ENCODE measurements at regions not wholly inside any gene's neighbourhood (a gene's known extent, or its start where the extent isn't known, plus 50 kb on each side); places are given as distances from the start of the nearest gene placed in this dataset.

DNA sequence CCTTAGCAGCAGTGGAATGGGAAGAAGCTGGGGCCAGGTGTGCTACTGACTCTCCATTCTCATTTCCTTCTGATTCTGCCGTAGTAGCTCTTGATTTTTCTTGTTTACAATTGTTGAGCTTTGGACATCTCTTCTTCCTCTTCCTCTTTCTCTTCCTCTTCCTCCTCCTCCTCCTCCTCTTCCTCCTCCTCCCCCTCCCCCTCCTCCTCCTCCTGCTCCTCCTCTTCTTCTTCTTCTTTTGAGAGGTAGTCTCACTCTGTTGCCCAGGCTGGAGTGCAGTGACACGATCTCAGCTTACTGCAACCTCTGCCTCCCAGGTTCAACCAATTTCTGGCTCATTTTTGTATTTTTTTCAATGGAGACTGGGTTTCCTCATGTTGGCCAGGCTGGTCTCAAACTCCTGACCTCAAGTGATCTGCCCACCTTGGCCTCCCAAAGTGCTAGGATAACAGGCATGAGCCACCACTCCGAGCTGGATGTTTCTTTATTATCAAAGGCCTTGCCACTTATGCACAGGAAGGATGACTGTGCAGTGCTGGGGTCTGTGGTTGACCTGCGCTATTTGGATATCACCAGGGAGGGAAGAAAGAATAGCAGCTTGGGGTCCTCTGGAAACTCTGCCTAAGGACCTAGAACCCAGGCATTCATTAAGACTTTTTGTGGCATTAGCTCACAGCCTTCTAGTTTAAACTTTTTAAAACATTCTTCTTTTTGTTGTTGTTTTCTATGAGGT is 127.8 kb upstream of the KCNJ16 start (continued):
- TF ChIP-seq ZNF551 (CRISPR knock-in tag; IDR thresholded peaks at IDR 0.05) (no peak), MIER1 (IDR thresholded peaks at IDR 0.05; ENCODE audit: low read depth) (no peak), SP2 (IDR thresholded peaks at IDR 0.05; ENCODE audit: extremely low read depth, low read depth, low read length, poor library complexity, severe bottlenecking) (no peak), SRF (CRISPR knock-in tag; IDR thresholded peaks at IDR 0.05) (no peak), POLR2G (IDR thresholded peaks at IDR 0.05; ENCODE audit: low read depth, low read length) (no peak), ZNF436 (CRISPR knock-in tag; IDR thresholded peaks at IDR 0.05) (no peak), C11orf30 (IDR thresholded peaks at IDR 0.05; ENCODE audit: low read depth) (peak; percentile 39), ZNF263 (CRISPR knock-in tag; IDR thresholded peaks at IDR 0.05; ENCODE audit: borderline replicate concordance) (peak; percentile 71), CREM (IDR thresholded peaks at IDR 0.05; ENCODE audit: low read depth) (no peak), DMBX1 (CRISPR knock-in tag; IDR thresholded peaks at IDR 0.05; ENCODE audit: borderline replicate concordance) (peak; percentile 78), ZNF133 (CRISPR knock-in tag; IDR thresholded peaks at IDR 0.05) (no peak), NR2C2 (CRISPR knock-in tag; IDR thresholded peaks at IDR 0.05) (no peak), NR2C2 (tag; IDR thresholded peaks at IDR 0.05) (no peak), MAFK (IDR thresholded peaks at IDR 0.05; ENCODE audit: low read length) (peak; percentile 12; the same call in 1 of the 2 replicates)
- TF ChIP-seq, protein P1, sequence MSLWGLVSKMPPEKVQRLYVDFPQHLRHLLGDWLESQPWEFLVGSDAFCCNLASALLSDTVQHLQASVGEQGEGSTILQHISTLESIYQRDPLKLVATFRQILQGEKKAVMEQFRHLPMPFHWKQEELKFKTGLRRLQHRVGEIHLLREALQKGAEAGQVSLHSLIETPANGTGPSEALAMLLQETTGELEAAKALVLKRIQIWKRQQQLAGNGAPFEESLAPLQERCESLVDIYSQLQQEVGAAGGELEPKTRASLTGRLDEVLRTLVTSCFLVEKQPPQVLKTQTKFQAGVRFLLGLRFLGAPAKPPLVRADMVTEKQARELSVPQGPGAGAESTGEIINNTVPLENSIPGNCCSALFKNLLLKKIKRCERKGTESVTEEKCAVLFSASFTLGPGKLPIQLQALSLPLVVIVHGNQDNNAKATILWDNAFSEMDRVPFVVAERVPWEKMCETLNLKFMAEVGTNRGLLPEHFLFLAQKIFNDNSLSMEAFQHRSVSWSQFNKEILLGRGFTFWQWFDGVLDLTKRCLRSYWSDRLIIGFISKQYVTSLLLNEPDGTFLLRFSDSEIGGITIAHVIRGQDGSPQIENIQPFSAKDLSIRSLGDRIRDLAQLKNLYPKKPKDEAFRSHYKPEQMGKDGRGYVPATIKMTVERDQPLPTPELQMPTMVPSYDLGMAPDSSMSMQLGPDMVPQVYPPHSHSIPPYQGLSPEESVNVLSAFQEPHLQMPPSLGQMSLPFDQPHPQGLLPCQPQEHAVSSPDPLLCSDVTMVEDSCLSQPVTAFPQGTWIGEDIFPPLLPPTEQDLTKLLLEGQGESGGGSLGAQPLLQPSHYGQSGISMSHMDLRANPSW (CRISPR knock-in tag; IDR thresholded peaks at IDR 0.05): no peak
- TF ChIP-seq, protein P2, sequence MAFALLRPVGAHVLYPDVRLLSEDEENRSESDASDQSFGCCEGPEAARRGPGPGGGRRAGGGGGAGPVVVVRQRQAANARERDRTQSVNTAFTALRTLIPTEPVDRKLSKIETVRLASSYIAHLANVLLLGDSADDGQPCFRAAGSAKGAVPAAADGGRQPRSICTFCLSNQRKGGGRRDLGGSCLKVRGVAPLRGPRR (CRISPR knock-in tag; IDR thresholded peaks at IDR 0.05): no peak
- TF ChIP-seq, protein P3, sequence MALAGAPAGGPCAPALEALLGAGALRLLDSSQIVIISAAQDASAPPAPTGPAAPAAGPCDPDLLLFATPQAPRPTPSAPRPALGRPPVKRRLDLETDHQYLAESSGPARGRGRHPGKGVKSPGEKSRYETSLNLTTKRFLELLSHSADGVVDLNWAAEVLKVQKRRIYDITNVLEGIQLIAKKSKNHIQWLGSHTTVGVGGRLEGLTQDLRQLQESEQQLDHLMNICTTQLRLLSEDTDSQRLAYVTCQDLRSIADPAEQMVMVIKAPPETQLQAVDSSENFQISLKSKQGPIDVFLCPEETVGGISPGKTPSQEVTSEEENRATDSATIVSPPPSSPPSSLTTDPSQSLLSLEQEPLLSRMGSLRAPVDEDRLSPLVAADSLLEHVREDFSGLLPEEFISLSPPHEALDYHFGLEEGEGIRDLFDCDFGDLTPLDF (CRISPR knock-in tag; IDR thresholded peaks at IDR 0.05): no peak
- TF ChIP-seq, protein P4, sequence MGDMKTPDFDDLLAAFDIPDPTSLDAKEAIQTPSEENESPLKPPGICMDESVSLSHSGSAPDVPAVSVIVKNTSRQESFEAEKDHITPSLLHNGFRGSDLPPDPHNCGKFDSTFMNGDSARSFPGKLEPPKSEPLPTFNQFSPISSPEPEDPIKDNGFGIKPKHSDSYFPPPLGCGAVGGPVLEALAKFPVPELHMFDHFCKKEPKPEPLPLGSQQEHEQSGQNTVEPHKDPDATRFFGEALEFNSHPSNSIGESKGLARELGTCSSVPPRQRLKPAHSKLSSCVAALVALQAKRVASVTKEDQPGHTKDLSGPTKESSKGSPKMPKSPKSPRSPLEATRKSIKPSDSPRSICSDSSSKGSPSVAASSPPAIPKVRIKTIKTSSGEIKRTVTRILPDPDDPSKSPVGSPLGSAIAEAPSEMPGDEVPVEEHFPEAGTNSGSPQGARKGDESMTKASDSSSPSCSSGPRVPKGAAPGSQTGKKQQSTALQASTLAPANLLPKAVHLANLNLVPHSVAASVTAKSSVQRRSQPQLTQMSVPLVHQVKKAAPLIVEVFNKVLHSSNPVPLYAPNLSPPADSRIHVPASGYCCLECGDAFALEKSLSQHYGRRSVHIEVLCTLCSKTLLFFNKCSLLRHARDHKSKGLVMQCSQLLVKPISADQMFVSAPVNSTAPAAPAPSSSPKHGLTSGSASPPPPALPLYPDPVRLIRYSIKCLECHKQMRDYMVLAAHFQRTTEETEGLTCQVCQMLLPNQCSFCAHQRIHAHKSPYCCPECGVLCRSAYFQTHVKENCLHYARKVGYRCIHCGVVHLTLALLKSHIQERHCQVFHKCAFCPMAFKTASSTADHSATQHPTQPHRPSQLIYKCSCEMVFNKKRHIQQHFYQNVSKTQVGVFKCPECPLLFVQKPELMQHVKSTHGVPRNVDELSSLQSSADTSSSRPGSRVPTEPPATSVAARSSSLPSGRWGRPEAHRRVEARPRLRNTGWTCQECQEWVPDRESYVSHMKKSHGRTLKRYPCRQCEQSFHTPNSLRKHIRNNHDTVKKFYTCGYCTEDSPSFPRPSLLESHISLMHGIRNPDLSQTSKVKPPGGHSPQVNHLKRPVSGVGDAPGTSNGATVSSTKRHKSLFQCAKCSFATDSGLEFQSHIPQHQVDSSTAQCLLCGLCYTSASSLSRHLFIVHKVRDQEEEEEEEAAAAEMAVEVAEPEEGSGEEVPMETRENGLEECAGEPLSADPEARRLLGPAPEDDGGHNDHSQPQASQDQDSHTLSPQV (IDR thresholded peaks at IDR 0.05): peak; percentile 69; the same call in 1 of the 2 replicates

All from K562 (cell line).